Skeletal muscle cell (primary cell): ENCODE measurements at regions not wholly inside any gene's neighbourhood (a gene's known extent, or its start where the extent isn't known, plus 50 kb on each side); places are given as distances from the start of the nearest gene placed in this dataset.

Source experiments
- DNase-seq: peaks from one replicate; pipeline ENCODE4 v3.0.0-alpha.2; 2010; ENCODE audit warnings: low read depth
- H3K4me3 ChIP-seq: 2 replicates; pipeline ENCODE4 v1.5.1; 2011; ENCODE audit warnings: low read depth, mild to moderate bottlenecking, control low read depth, low read length, moderate library complexity

- H3K4me3 ChIP-seq: no peak overlapping the region
- no peak for DNase-seq
Observed at GRCh38 chr5:67487862-67488261, 291.3 kb upstream of the CD180 start.

DNA sequence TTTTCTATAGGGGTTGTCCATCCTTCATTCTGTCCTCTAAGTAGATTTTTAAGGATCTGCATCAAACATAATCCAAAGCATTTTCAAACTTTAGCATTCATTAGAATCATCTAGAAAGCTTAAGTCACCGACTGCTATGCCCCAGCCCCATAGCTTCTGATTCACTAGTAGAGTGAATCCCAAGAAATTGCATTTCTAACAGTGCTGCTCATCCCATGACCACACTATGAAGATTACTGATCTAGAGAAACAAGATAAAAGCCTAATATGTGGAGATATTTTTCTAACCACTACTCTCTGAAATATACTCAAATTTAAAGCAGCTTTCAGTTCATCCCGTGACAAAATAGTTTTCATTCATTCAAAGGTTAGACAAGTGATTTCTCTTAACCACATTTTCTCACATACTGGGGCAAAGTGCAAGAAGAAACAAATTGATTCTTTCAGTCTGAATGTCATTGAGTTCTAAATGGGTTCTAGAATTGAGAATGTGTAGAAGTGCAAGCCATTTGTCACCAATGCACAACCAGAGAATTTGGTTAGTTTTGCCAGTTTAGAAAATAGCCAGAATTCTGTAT lies 286.9 kb upstream of the CD180 start:
- no peak overlapping the region for H3K4me3 ChIP-seq
- no peak for DNase-seq

DNA sequence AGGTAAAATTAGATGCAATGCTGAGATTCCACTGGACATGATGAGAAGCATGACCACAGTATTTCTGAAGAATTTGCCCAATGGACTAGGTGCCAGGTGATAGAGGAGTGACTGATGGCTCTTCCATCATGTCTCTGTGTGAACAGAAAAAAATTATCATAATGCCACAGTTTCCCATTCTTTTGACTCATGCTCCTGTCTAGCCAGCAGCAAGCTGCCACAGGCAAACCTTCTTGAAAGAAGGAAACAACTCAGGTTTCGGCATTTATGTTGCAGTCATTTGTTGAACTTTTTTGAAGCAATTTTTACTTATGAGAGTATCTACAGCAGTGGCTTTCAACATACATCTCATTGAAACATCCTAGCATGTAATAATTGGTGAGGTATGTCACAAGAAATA lies 284.8 kb upstream of the CD180 start:
- DNase-seq: no peak

GRCh38 chr5:67478337-67478736 lies 281.7 kb upstream of the CD180 start:
- H3K4me3 ChIP-seq: no peak overlapping the region
- DNase-seq: no peak

More for the DNA sequence above, 284.8 kb upstream of the CD180 start:
- no peak overlapping the region for H3K4me3 ChIP-seq

DNA sequence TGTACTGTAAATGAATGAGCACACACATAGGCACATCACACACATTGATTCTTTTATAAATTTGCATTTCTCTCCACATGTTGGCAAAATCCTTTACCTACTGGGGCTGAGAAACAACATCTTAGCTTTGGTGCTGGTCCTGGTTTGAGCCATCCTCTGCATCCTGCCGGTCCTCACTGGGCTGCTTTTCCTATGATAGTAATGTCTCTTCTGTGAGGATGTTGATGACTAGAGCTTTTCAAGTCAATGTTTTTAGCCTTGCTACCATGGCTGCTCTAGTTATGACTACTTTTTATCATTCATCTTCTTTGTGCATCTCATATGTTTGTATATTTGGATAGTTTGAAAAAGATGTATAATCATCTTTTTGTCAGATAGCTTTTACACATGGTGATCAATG lies 280.4 kb upstream of the CD180 start:
- H3K4me3 ChIP-seq: no peak overlapping the region
- no peak for DNase-seq

GRCh38 chr5:67476531-67476930 lies 279.9 kb upstream of the CD180 start:
- no peak for DNase-seq
- H3K4me3 ChIP-seq: no peak overlapping the region

DNA sequence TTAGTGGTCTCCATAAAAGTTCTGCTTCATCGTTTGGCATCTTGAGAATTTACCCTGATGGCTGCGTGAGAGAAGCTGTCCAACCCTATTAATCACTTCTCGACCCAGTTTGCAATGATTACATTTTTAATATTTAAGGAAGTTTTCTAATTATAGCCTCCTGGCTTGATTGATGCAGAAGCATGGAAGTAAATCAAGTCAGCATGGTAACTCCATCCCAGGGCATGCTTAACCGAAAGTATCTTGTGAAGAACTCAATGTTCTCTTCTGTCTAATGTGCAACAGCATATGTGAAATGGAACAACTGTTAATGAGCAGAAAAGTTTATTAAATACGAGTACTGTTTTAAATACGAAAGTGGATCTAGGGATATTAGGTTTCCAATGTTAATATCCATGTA lies 278.9 kb upstream of the CD180 start:
- no peak for DNase-seq
- no peak overlapping the region for H3K4me3 ChIP-seq

GRCh38 chr5:67474597-67475238 lies 278.1 kb upstream of the CD180 start:
- DNase-seq: no peak
- no peak overlapping the region for H3K4me3 ChIP-seq

- DNase-seq: no peak
- no peak overlapping the region for H3K4me3 ChIP-seq
Observed at GRCh38 chr5:67467110-67467509, 270.5 kb upstream of the CD180 start.

GRCh38 chr5:67465537-67466207 lies 269.1 kb upstream of the CD180 start:
- no peak for DNase-seq
- H3K4me3 ChIP-seq: no peak overlapping the region

DNA sequence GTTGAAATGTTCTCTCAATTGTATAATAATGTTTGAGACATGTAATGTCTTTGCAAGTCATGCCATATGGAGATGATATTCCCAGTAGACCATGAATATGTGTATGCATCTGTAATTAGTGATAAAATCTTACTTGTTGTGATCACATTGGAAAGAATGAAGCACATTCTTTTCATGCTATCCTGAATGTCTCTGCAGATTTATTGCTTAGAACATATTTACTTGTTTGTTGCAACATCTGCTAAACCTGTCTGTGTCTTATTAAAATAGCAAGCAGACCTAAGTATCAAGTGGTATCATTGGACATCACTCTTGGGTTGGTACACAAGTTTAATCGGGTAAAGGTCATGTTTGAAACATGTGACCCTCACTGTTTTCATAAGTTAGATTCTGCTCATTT lies 265.5 kb upstream of the CD180 start:
- DNase-seq: no peak
- H3K4me3 ChIP-seq: no peak overlapping the region

- no peak overlapping the region for H3K4me3 ChIP-seq
- no peak for DNase-seq
Observed at GRCh38 chr5:67459253-67459652, 262.7 kb upstream of the CD180 start.

GRCh38 chr5:67455970-67456369 lies 259.4 kb upstream of the CD180 start:
- H3K4me3 ChIP-seq: no peak overlapping the region
- no peak for DNase-seq

DNA sequence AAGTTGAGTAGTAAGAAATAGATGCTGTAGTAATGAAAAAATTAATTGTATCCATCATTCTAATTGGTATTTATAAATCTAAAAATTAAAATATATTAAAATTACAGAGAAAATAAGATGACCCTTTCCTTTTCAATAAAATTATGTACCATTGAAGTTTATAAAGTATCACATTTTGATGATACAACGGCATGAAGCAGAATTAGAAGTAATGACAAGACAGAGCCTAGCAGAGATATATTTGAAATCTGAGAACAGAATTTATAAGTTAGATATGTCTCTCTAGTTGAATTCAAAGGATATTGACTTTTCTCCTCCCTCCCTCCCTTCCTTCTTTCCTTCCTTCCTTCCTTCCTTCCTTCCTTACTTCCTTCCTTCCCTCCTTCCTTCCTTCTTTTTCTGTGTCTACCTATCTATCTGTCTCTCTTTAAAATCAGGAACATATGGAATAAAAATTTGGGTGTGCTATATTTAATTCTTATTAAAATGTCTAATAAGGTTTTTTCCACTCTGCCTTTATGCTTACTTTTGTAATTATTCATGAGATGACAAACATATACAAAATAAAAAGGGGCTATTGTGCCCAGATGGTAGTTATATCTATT lies 258.5 kb upstream of the CD180 start:
- no peak for DNase-seq
- H3K4me3 ChIP-seq: no peak overlapping the region

DNA sequence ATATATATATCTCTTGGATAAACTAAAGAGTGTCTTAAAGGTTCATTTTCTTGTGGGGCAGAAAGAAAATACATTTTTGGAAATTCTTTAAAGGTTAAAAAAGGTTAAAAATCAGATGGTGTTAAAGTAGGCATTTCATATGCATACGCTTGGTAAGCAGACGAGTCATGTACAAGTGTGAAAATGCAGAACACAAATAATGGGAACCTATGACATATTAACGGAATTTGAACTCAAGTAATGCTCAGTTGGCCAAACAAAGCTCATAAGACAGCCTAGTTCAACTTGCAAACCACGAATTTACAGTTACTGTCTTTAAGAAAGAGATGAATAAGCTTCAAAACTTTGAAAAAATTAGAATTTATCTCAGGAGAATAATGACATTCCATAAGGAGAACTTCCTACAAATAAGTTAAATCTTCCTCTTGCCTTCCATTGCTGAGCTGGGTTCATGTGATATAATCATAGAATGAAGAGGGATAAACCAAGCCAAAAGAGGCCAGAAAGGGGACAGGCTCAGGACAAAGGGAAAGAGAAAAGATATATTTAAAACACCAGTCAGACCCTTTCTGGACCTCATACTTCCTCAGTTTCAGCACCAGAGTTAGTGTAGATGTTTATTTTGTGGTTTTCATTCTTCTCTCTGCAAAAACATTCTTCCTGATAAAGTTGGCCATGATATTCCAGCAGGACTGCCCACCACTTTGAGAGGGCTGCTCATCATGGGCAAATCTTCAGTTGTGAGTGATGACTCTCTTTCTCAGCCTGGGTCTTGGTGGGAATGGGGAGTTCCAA lies 256.7 kb upstream of the CD180 start:
- peak; percentile 34 for DNase-seq
- H3K4me3 ChIP-seq: no peak overlapping the region

DNA sequence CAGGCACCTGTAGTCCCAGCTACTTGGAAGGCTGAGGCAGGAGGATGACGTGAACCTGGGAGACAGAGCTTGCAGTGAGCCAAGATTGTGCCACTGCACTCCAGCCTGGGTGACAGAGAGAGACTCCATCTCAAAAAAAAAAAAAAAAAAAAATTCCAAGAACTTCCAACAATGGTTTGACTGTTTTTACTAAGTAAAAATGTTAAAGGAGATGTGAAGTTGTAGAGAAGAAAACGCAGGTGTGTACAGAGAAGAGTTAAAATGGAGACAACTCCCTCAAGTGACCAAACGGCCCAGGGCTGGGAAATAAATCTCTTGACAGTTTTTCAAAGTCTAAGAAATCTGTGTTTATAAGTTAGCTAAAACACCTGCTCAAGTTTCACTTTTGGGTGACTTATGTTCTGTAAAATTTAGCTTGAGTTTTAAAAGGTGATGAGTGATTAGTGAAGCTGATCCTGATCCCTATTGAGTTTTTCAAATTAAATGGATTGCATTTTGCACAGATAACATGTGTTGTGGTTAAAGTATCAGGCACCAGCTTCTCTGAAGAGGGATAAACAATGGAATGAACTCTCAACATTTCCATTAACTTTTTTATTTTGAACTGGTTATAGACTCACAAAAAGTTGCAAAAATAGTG lies 255.2 kb upstream of the CD180 start:
- DNase-seq: no peak
- no peak overlapping the region for H3K4me3 ChIP-seq

- no peak overlapping the region for H3K4me3 ChIP-seq
- no peak for DNase-seq
Observed at GRCh38 chr5:67447732-67448131, 251.1 kb upstream of the CD180 start.

DNA sequence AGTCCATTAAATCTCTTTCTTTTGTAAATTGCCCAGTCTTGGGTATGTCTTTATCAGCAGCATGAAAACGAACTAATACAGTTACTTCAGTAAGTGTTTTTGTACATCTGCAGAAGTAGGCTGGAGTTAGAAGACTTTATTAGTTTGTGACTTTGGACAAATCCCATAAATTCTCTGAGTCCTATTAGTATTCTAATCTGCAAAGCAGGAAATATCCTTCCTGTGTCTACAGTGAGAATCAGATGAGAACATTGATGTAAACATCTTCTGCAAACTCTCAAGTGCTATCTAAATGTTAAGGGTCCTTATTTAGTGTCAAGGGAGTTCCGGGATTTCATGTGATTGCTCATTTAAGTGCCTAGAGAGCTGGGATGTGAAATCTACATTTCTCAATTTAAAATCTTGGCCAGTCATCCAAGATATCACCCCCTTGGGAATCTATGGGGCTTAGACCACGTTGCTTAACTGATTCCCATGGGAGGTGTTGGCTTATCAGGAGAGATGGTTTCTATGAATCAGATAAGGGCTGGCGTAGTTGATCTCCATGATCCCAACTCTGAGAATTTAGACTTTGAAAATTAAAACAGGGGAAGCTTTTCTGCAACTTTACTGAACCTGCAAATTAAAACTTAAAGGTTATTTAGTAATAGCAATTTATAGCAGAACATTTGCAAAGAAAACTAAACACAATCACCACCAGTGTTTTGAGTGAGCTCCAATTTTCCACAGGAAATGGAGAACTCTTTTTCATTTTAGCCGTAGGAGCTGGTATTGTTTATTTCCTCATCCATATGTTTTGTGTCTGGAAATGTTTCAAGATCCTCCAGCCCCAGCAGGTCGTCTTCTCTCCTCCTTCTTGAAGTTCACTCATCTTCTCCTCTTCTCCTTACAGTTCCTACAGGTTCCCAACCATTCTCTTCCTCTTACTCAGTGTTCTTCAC lies 241.6 kb upstream of the CD180 start:
- DNase-seq: peak; percentile 67
- no peak overlapping the region for H3K4me3 ChIP-seq
